Activated T-cell treated with anti-CD3 and anti-CD28 coated beads, Interleukin-2, amount 50 U/mL, for 24 hours (primary cell): ENCODE measurements at regions not wholly inside any gene's neighbourhood (a gene's known extent, or its start where the extent isn't known, plus 50 kb on each side); places are given as distances from the start of the nearest gene placed in this dataset.
"Not testable (repeated sequence)": the region's sequence is repeated elsewhere in the genome, so short reads cannot be mapped to it uniquely, and the experiment has no call there.

ENCODE experiments used
- DNase-seq: peaks from one replicate; pipeline ENCODE4 v3.0.0-alpha.2; 2020
- H3K27ac Mint-ChIP-seq: 2 replicates; pipeline ENCODE4 v1.8.0; 2020; ENCODE audit warnings: mild to moderate bottlenecking, mixed read lengths
- H3K27me3 Mint-ChIP-seq: 2 replicates; pipeline ENCODE4 v1.8.0; 2020; ENCODE audit warnings: mixed read lengths
- H3K36me3 Mint-ChIP-seq: 2 replicates; pipeline ENCODE4 v1.8.0; 2020; ENCODE audit warnings: low read depth, mixed read lengths
- H3K4me1 Mint-ChIP-seq: 2 replicates; pipeline ENCODE4 v1.8.0; 2020; ENCODE audit warnings: low read depth, mixed read lengths
- H3K4me3 Mint-ChIP-seq: 2 replicates; pipeline ENCODE4 v1.8.0; 2020; ENCODE audit warnings: mild to moderate bottlenecking, moderate library complexity, mixed read lengths
- H3K9me3 Mint-ChIP-seq: 2 replicates; pipeline ENCODE4 v1.8.0; 2020; ENCODE audit warnings: mixed read lengths

DNA sequence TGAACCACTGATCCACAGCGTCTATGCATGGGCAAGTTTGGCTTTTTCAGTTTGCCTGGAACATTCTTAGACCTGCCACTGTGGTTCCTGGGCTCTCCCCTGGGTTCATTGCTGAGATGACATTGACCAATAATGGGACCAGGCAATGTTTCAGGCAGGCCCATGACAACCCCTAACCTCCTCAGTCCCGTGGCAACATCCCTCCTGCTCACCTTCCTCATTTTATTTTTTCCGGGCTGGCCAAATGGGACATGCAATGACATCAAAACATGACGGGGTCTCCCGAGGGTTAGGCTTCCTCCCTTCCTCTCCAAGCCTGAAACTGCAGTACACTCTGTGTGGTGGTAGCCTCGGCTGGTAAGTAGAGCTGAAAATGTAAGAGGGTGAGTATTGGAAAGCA, 234.0 kb upstream of the RREB1 start:
- no peak overlapping the region for H3K4me3 Mint-ChIP-seq

DNA sequence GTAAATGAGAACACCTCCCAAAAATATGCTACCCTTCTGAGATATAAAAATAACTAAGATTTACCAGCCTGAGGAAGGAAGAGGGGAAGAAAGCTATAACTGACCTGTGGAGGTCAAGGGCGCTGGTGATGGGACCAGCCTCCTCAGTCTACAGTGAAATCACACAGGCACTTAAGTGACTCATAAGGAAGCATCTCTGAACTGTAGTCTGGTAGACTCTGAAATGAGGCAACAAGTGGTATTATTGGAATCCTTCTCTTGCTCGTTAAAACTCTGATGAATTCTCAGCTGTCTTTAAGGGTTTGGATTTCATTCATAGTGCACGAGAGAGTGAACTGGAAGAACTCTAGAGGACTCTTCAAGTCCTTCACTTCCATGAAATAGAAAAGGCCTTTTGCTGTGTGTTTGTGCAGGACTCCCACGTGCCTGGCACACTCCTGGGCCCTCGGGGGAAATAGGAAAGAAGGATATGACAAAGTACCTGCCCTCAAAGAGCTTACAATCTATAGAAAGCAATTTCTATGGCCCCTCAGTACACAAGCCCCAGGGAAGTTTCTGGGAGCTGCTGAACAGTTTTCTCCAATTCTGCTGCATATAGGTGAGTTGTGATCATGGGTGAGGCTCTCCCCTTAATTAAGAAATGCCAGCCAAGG, 231.8 kb upstream of the RREB1 start:
- H3K4me3 Mint-ChIP-seq, result no peak overlapping the region
- H3K27me3 Mint-ChIP-seq, result no peaks in the 10 kb centered on the region
- H3K9me3 Mint-ChIP-seq, result no peaks in the 10 kb centered on the region
- H3K4me1 Mint-ChIP-seq, result peaks cover 5% of the 10 kb centered on the region
- no peak for DNase-seq
- no peaks in the 10 kb centered on the region for H3K36me3 Mint-ChIP-seq
- H3K27ac Mint-ChIP-seq, result no peak overlapping the region

More for the DNA sequence above, 234.0 kb upstream of the RREB1 start:
- no peak overlapping the region for H3K27ac Mint-ChIP-seq
- no peaks in the 10 kb centered on the region for H3K36me3 Mint-ChIP-seq
- H3K4me1 Mint-ChIP-seq, result peaks cover 2% of the 10 kb centered on the region
- H3K9me3 Mint-ChIP-seq, result no peaks in the 10 kb centered on the region
- no peak for DNase-seq
- H3K27me3 Mint-ChIP-seq, result no peaks in the 10 kb centered on the region

DNA sequence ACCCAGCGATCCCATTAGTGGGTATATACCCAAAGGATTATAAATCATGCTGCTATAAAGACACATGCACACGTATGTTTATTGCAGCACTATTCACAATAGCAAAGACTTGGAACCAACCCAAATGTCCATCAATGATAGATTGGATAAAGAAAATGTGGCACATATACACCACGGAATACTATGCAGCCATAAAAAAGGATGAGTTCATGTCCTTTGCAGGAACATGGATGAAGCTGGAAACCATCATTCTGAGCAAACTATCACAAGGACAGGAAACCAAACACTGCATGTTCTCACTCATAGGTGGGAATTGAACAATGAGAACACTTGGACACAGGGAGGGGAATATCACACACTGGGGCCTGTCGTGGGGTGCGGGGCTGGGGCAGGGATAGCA, 230.0 kb upstream of the RREB1 start:
- H3K27ac Mint-ChIP-seq, H3K36me3 Mint-ChIP-seq, H3K4me3 Mint-ChIP-seq, H3K4me1 Mint-ChIP-seq, H3K27me3 Mint-ChIP-seq, DNase-seq, H3K9me3 Mint-ChIP-seq: not testable (repeated sequence)

DNA sequence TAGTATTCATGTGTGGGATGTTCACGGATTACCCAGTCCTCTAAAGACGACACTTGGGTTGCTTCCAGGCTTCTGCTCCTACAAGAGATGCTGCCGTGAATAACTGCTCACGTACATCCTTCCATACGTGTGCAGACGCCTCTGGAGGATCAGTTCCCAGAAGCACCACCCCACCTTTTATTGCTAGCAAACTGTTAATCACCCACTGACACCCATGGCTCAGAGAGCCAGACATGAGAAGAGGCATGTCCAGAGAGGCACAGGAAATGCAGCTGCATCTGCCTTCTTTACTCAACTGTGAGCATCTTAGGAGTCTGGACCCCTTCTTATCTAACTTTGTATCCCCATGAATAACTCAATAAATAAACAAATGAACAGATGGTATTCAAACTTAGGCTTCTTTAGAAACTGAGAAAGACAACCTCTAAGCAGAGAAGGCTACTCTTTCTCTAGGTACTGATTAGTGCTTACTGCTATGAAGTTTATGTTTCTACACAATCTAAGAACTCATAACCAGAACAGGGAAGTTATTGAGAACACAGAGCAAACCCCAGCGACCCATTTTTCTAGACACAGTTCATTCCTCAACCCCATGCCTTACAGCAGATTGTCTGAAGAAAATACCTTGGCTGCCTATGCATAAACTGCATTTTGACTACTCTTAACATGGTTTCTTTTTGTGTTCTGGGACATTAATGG, 228.7 kb upstream of the RREB1 start:
- Mint-ChIP-seq H3K4me3 (no peak overlapping the region), H3K27me3 (no peaks in the 10 kb centered on the region), H3K9me3 (no peaks in the 10 kb centered on the region), H3K4me1 (peaks cover 3% of the 10 kb centered on the region), H3K27ac (no peak overlapping the region), H3K36me3 (no peaks in the 10 kb centered on the region)
- DNase-seq, result no peak

DNA sequence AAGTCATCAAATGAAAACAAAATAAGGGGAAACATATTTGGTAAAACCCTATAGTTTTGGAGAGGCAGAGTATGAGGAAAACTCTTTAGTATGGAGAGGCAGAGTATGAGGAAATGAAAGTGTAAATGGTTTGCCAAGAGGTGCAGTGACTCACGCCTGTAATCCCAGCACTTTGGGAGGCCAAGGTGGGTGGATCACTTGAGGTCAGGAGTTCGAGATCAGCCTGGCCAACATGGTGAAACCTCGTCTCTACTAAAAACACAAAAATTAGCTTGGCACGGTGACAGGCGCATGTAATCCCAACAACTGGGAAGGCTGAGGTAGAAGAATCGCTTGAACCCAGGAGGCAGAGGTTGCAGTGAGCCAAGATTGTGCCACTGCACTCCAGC, 228.2 kb upstream of the RREB1 start:
- not testable (repeated sequence) for DNase-seq, H3K27me3 Mint-ChIP-seq

DNA sequence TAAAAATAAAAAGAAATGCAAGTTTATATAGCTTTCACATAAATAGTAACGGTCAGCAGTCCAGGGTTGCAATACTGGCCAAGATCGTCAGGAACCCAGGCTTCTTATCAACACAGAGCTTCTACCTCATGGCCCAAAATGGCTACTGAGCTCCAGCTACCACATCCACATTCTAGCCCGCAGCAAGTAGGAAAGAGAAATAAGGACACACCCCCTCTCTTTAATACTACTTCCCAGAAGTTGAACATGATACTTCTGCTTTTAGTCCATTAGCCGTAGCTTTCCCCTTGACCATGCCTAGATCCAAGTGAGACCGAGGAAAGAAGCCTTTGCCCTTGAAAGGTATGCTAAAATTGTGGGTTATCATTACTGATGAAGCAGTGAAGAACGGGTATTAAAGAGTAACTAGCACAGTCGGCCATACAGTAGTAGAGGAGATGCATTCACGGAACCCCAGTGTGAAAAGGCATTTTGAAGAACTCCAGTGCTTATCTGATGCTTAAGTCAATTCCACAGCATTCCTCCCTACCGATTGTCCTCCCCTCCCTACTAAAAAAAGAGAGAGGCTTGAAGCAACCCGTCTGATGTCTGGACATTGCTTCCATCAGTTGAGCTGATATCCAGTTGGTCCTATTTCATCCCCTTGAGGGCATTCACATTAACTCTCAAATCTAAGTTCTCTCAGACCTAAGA, 226.9 kb upstream of the RREB1 start:
- Mint-ChIP-seq H3K27me3 (no peaks in the 10 kb centered on the region), H3K36me3 (no peaks in the 10 kb centered on the region), H3K4me1 (peaks cover 3% of the 10 kb centered on the region), H3K4me3 (no peak overlapping the region), H3K9me3 (no peaks in the 10 kb centered on the region), H3K27ac (no peak overlapping the region)
- no peak for DNase-seq

More for the DNA sequence above, 228.2 kb upstream of the RREB1 start:
- not testable (repeated sequence) for H3K27ac Mint-ChIP-seq, H3K4me1 Mint-ChIP-seq, H3K9me3 Mint-ChIP-seq, H3K36me3 Mint-ChIP-seq, H3K4me3 Mint-ChIP-seq

DNA sequence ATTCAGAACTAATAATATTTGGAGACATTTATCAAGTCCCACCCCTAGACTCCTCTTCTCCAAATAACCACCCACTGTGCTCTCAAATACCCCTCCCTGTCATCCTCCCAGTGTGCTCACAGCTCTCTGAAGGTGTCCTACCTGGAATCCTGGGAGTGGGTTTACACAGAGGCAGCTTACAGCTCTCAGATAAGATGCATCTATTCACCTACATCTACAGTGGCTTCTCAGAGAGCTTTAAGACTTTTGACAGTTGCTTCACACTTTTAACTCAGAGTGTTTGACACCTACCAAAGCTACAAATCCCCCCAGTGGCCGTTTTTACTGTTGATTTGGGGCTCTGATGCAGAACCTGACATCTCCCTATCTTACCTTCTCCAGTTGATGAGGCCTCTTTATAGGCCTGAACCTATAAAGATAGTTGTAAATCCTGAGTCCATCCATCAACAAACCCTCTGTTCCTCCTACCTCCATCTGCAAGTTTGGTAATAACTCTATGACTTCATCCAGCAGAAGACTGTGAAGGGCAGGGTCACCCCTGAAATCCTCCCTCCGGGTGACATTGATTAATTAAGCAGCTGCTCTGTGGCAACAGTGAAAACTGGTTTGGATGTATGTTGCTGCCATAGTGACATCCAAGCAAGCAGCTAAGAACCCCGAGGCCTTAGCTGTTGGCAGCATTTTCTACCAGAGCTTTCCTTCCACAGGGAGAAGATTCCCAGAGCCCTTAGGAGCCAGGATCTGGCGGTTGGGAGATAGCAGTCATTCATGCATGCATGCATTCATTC, 226.1 kb upstream of the RREB1 start:
- DNase-seq, result no peak
- Mint-ChIP-seq H3K9me3 (no peaks in the 10 kb centered on the region), H3K36me3 (no peaks in the 10 kb centered on the region), H3K4me3 (no peak overlapping the region), H3K27me3 (no peaks in the 10 kb centered on the region), H3K27ac (no peak overlapping the region), H3K4me1 (peaks cover 3% of the 10 kb centered on the region)

DNA sequence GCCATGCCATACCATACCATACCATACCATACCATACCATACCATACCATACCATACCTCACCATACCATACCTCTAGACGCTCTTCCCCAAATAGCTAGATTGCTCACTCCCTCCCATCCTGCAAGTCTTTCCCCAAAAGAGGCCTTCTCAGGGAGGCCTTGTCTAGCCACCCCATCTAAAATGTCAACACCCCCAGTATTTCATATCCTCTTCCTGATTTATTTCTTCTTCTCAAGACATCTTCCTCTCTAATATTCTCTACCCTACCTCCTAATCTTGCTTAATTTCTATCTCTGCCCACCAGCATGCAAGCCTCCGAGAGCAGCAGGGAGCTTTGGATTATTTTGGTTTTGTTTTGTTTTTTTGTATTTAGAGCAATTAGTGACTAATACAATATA, 225.2 kb upstream of the RREB1 start:
- H3K4me1 Mint-ChIP-seq, result peaks cover 3% of the 10 kb centered on the region
- no peak for DNase-seq
- H3K4me3 Mint-ChIP-seq, result no peak overlapping the region

DNA sequence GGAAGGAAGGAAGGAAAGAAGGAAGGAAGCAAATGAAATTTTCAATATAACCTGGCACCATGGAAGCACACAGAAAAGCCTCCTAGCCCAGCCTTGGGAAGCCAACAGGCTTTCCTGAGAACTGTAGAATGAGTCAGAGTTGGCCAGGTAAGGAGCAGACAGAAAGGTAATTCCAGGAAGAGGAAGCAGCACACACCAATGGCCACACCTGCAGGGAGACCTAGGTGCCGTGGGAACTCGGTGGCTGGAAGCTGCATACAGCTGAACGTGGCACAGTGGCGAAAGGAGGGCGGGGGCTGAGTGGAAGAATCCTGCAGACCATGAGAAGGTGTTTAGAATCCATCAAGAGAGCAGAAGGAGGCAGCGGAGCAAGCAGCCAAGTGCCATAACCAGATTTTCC, 224.8 kb upstream of the RREB1 start:
- Mint-ChIP-seq H3K27me3 (no peaks in the 10 kb centered on the region), H3K27ac (no peak overlapping the region), H3K36me3 (no peaks in the 10 kb centered on the region), H3K4me1 (peaks cover 3% of the 10 kb centered on the region), H3K9me3 (no peaks in the 10 kb centered on the region), H3K4me3 (no peak overlapping the region)
- DNase-seq, result no peak

More for the DNA sequence above, 225.2 kb upstream of the RREB1 start:
- H3K9me3 Mint-ChIP-seq, result no peaks in the 10 kb centered on the region
- no peak overlapping the region for H3K27ac Mint-ChIP-seq
- H3K27me3 Mint-ChIP-seq, result no peaks in the 10 kb centered on the region
- H3K36me3 Mint-ChIP-seq, result no peaks in the 10 kb centered on the region

DNA sequence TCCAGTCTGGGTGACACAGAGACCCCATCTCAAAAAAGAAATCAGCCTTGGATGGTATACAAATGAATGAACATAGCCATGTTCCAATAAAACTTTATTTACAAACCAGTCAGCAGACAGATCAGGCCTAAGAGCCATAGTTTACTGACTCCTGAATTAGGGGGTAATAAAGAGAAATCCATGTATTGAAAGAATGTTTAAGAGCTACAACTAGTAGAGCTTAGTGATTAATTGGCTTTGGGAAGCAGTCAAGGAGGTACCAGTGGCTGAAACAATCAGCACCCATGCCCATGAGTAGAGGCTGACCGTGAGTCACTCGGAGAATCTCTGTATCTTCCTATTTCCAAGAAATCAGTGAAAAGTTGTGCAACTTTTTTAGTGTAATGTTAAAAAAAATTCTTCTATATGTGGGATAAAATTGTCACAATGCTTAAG, 223.6 kb upstream of the RREB1 start:
- Mint-ChIP-seq H3K27ac (no peak overlapping the region), H3K9me3 (no peaks in the 10 kb centered on the region), H3K36me3 (no peaks in the 10 kb centered on the region), H3K4me3 (no peak overlapping the region), H3K27me3 (no peaks in the 10 kb centered on the region), H3K4me1 (peaks cover 3% of the 10 kb centered on the region)
- no peak for DNase-seq

DNA sequence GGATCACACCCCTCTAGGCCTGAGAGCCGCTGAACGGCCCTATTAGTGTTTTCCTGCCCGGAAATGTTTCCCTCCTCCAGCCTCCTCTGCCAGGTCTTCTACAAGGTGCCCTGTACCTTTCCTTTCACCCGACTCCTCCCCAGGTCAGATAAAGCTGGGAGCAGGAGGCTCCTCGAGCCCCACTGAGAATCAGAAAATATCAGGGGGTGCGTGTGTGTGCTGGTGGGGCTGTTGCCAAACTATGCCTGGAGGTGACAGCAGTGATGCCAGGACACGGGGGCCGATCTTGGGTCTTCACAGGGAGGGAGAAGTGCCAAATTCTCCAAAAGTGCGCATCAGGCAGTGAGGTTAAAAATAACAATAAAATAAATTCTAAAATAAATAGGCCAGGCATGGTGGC, 222.8 kb upstream of the RREB1 start:
- Mint-ChIP-seq H3K27me3 (no peaks in the 10 kb centered on the region), H3K27ac (no peak overlapping the region), H3K4me3 (no peak overlapping the region), H3K4me1 (no peaks in the 10 kb centered on the region), H3K9me3 (no peaks in the 10 kb centered on the region), H3K36me3 (no peaks in the 10 kb centered on the region)
- DNase-seq, result no peak

DNA sequence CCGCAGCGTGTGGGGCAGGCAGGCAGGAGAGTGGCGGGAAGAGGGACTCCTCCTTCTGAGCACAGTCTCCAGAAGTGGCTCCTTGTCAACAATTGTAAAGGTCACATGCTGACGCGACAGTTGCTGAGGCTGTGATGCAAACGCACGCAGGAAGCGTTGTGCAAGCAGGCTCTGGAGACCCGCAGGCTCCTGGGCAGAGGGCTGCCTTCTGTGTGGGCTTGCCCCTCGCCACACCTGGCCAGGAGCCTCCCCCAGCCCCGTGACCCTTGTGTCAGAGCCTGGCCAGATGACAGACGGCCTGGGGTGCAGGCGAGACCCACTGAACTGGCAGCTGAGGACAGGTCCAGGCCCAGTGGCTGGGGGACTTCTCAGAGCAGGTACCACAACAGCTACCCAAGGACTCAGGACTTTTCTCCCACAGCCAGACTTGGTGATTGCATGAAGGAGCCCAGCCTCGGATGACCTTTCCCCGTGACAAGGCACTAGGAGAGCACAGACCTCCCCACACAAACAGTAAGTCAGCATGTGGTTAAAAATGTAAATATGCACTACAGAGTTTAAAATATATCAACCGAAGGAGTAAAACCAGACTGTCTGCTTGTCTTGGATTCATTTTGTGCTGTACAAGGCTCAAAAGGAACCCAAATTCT, 222.1 kb upstream of the RREB1 start:
- Mint-ChIP-seq H3K27me3 (no peaks in the 10 kb centered on the region), H3K36me3 (no peaks in the 10 kb centered on the region), H3K9me3 (no peaks in the 10 kb centered on the region), H3K27ac (no peak overlapping the region), H3K4me1 (no peaks in the 10 kb centered on the region), H3K4me3 (no peak overlapping the region)
- DNase-seq, result no peak

DNA sequence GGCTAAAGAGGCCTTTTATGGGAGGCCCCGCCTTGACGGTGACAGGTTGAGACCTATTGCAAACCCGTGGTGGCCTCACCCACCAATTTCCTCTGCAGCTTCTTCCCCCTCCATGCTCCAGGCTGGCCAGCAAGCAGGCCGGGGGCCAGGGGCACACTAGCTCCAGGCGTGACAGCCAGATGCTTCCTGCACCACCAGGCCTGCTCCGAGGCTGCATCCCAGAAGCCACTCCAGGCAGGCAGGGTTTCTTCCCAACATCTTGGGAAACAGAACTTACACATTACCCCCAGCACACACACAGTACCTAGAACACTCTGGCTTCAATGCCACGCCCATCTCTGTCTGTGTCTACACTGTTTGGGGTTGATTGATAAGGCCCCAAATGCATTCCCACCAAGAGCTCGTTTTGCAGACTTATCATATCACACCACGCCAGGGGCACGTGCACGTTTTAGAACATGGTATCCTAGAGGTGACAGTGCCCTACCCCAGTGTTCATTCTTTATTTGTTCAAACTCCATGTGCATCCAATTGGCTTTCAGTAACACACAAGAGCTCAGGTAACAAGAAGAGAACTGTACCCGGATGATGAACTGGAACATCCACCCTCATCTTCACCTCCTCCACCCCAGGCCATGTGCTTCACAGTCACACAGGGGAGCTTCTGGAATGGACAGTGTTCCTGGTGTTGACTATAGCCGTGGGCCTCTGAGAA, 221.4 kb upstream of the RREB1 start:
- Mint-ChIP-seq H3K4me3 (no peak overlapping the region), H3K4me1 (peaks cover under 1% of the 10 kb centered on the region)

DNA sequence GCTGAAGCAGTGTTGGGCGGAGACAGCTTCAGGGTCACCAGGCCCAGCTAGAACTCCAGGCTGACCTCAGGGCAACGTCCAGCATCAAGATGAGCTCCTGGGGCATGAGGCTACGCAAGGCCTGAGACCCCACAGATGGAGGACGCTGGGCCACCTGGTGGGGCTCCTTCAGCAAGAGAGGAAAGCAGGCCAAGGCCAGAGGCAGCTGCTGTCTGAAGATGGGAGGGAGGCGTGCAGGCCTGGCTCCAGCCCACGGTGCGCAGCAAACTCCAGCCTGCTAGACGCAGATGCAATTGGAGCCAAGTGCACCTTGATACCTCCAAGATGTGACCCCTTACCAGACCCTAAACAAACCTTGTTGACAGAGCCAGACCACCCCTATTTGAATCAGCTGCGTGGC, 220.9 kb upstream of the RREB1 start:
- no peak overlapping the region for H3K27ac Mint-ChIP-seq
- H3K9me3 Mint-ChIP-seq, result no peaks in the 10 kb centered on the region
- no peak for DNase-seq
- H3K36me3 Mint-ChIP-seq, result no peaks in the 10 kb centered on the region
- no peak overlapping the region for H3K4me3 Mint-ChIP-seq
- peaks cover 5% of the 10 kb centered on the region for H3K4me1 Mint-ChIP-seq
- no peaks in the 10 kb centered on the region for H3K27me3 Mint-ChIP-seq

More for the DNA sequence above, 221.4 kb upstream of the RREB1 start:
- Mint-ChIP-seq H3K27ac (no peak overlapping the region), H3K27me3 (no peaks in the 10 kb centered on the region), H3K36me3 (no peaks in the 10 kb centered on the region), H3K9me3 (no peaks in the 10 kb centered on the region)
- no peak for DNase-seq
